Testis (tissue), 2 donors: ENCODE measurements at regions not wholly inside any gene's neighbourhood (a gene's known extent, or its start where the extent isn't known, plus 50 kb on each side); places are given as distances from the start of the nearest gene placed in this dataset.

Experiments used
- CTCF ChIP-seq, 3 experiments: fragments of 450-650 bp in 2 of 3; fragments of 200-600 bp in 1 of 3; sonication (generic) in 1 of 3; IDR thresholded peaks; one replicate each; pipeline ENCODE4 v1.5.1; 2016 to 2019; ENCODE audit warnings: antibody characterized with exemption in 3 of 3, mild to moderate bottlenecking in 2 of 3, moderate library complexity in 1 of 3
- POLR2A ChIP-seq: fragments of 450-650 bp; IDR thresholded peaks from one replicate; pipeline ENCODE4 v1.6.1; 2017; ENCODE audit warnings: antibody characterized with exemption, mild to moderate bottlenecking, moderate library complexity

GRCh38 chr13:73477441-73477840 is 418.6 kb downstream of the KLF5 start:
- TF ChIP-seq CTCF (IDR thresholded peaks at IDR 0.05) (no peak), POLR2A (no peak)
